GM19238 (cell line): ENCODE measurements at regions not wholly inside any gene's neighbourhood (a gene's known extent, or its start where the extent isn't known, plus 50 kb on each side); places are given as distances from the start of the nearest gene placed in this dataset.
"Not testable (repeated sequence)": the region's sequence is repeated elsewhere in the genome, so short reads cannot be mapped to it uniquely, and the experiment has no call there.

Experiments
- DNase-seq: peaks from one replicate; pipeline ENCODE4 v3.0.0; 2011; ENCODE audit warnings: low spot score; ENCODE audit not compliant: insufficient read length

GRCh38 chr15:31217566-31218270 lies 108.9 kb upstream of the KLF13 start:
- DNase-seq = no peak

DNA sequence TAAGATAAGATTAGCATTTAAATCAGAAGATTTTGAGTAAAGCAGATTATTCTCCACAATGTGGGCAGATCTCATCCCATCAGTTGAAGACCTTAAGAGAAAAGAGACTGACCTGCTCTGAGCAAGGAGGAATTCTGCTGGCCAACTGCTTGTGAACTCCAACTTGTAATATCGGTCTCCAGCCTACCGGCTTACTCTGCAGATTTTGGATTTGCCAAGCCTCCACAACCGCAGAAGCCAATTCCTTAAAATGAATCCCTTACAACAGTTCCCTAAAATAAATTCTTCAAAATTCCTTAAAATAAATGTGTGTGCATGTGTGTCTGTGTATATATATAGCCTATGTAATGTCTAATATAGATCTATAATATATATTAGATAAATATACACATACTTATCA lies 107.4 kb upstream of the KLF13 start:
- DNase-seq = no peak

DNA sequence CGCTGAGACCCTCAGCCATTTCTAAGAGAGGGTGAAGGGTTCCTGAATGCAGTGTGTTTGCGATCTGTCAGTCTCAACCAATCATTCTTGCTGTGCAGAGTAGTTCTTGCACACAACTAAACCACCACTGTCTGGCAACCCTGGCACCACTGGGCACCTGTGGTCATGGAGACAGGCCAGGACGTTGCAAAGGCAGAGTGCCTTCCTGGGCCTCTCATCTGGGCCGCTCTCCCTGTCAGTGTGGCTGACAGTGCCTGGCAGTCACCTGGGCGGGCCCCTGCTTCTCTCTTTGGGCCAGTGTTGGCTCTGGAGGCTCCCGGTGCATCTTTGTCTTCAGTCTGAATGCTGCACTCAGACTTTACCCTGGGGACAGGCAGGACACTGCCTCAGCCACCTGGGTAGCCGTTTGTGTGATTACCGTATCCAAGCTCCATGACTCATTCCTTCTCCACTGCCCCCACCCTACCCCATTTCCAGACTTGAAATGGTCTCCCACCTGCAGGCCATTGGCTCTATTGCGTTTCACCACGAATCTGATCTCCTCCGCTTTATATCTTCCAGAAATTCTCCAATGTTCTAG lies 104.6 kb upstream of the KLF13 start:
- no peak for DNase-seq

DNA sequence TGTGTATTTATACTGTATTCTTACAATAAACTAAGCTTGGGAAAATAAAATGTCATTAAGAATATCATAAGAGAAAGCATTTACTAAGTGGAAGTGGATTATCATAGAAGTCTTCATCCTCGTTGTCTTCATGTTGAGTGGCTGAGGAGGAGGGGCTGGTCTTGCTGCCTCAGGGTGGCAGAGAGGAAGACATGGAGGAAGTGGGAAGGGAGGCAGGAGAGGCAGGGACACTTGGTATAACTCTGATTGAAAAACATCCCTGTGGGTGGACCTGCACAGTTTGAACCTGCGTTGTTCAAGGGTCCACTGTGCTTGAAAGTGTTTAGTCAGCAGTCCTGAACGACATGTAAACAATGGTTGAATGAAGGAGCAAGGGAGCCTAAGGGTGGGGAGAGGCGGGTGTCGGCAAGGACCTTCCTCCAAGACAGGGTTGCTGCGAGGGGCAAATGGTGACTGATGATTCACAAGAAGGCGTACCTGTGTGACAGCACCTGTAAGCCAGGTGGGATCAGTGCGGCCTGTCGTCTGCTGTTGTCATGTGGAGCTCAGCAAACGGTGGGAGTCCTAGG lies 103.8 kb upstream of the KLF13 start:
- DNase-seq = no peak

DNA sequence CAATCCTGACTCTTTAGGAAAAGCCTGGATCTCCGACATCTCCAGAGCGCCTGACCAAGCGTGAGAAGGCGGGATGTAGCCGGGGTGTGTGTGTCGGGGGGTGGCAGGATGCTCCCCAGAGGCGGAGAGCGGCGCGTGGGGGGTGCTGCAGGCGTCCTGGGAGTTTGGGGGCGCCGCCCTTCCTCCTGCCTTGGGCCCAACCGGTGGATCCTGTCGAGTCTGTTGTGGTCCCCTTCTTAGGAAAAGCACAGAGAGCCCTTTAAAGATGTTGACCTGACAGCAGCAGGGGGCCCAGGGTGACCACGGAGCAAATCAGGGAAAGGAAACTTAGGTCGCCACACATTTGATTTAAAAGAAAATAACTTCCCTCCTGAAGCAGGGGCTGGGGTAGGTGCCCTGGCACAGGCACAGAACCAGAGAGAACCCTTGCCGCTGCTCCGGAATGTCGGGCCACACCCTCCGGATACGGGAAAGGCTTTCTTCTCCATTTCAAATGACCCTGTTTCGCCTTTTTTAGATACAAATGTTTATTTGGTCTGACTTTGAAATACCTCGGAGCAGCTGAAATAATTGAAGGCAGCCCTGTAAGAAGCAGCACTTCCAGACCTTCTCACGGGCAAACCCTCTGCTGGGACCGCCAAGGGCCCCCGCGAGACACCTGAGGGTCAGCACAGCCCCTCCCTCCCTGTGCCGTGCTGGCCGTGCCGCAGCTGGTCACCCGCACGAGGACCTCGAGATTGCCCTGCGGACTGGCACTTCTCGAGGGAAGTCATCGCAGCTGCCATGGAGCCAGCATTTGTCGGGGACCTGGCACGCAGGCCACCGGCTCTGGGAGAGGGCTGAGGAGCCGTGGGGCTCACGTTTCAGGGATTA lies 102.9 kb upstream of the KLF13 start:
- no peak for DNase-seq

DNA sequence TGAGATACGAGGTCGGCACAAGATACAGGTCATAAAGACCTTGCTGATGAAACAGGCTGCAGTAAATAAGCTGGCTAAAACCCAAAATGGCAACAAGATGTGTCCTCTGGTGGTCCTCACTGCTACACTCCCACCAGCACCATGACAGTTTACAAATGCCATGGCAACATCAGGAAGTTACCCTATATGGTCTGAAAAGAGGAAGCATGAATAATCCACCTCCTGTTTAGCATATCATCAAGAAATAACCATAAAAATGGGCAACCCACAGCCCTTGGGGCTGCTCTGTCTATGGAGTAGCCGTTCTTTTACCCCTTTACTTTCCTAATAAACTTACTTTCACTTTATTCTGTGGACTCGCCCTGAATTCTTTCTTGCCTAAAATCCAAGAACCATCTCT lies 102.0 kb upstream of the KLF13 start:
- not testable (repeated sequence) for DNase-seq

DNA sequence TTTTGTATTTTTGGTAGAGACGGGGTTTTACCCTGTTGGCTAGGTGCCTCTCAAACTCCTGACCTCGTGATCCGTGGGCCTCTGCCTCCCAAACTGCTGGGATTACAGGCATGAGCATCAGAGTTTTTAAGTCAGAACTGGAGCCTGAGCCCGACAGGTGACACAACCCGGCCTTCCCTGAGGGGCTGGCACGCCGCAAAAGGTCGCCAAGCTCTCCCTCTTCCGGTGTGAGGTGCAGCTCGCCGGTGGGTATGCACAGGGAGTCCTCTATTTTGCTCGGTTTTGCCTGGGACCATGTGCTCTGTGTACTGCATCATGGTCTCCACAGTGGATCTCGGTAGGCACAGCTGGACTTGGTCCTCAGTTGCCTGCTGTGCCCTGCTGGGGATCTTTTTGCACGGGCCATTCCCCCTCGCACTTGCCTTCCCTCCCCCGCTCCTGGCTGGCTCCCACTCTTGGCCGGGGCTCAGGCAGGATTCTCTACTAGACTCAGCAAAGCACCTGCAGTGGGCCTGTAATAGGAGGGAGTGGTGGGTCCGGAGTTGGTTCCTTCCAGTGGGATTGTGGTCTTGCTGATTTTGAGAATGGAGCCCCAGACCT lies 101.2 kb upstream of the KLF13 start:
- no peak for DNase-seq

DNA sequence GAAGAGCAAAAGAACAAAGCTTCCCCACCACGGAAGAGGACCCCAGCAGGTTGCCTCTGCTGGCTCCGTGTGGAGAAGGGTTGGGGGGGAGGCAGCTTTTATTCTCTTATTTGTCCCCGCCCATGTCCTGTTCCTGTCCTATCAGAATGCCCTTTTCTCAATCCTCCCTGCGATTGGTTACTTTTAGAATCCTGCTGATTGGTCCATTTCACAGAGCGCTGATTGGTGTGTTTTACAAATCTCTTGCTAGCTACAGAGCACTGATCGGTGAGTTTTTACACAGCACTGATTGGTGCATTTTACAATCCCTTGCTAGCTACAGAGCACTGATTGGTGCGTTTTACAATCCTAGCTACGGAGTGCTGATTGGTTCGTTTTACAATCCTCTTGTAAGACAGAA lies 100.6 kb upstream of the KLF13 start:
- DNase-seq = no peak

DNA sequence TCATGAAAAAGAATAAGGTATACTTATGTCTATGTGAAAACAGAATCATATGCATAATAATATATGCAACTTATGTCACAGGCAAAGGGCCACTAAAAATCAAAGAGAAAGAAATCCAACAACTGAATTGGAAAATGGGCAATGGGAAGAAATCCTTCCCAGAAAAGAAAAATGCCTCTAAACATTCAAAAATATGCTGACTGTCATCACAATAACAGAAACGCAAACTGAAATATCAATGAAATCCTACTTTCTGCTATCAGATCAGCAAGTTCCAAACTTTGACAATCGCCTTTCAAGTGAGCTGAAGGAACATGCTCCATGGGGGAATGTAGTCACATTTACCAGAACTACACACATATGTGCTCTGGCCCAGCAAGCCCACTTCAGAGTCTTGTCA lies 99.4 kb upstream of the KLF13 start:
- no peak for DNase-seq

GRCh38 chr15:31228011-31228484 lies 98.6 kb upstream of the KLF13 start:
- DNase-seq = no peak

DNA sequence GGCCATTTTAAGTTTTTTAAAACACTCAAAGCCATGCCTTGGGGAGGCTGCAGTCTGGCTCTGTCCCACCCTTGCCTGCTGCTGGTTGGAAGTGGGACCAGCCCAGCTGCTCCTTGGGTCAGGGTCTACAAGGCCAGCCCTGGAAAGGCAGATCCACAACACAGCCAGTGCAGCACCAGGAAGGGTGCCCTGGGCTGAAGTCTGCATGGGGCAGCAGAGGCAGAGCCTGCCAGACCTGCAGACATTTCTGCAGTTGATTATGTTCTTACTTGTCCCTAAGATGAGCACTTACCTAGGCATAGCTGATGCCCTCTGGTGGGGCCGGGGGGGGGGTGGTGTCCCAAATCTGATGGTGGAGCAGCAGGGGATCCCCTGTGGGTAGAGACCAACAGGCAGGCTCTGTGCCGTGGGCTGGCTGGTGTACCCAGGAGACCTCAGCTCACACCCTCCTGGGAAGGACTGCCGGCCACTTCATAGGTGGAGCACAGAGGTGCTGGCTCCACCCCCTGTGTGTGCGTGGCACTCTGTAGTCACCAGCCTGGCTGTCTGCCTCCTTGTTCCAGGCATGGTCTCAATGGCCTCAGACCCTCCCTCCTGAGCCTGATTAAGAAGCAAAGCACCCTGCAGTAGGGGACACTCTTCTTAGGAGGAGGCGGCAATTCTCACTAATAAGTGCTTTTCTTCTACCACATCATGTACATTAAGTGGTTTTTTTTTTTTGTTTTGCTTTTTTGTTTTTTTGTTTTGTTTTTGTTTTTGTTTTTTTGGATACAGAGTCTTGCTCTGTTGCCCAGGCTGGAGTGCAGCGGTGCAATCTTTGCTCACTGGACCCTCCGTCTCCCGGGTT lies 97.4 kb upstream of the KLF13 start:
- peak; percentile 73 for DNase-seq

DNA sequence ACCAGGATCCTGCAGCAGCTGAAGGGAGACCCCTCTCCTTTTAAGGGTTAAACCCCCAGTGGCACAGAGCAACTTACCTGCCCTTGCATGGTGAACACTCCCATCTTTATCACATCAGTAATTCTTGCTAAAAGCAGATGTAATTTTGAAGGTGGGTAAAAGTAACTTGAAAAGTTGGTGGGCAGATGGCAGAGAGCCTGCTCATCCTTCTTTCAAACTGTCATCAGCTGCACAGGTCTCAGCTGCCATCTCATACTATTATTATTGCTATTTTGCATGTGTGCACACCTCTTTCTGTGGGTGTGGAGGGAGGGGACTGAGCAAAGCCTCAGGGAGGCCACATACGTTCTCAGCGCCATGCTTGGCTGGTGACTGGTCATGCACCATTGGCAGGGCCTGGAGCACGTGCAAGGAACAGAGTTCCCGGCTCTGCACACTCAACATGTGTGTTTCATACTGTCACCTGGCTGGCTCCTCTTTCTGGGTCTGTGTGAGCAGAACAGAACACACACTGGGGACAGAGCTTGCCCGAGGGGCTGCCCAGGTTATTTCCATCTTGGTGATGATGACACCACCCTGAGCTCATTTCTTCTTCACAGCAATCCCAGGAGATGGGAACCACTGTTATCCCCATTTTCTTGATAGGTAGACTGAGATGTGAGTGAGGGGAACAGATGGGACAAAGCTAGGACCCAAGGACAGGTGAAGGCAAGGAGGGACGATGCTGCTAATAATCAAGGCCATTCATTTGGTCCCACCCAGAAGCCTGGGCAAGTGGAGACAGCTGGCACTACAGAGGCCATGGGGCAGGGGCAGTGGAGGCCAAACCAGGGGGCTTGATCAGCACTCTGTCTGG lies 95.8 kb upstream of the KLF13 start:
- peak; percentile 76 for DNase-seq

DNA sequence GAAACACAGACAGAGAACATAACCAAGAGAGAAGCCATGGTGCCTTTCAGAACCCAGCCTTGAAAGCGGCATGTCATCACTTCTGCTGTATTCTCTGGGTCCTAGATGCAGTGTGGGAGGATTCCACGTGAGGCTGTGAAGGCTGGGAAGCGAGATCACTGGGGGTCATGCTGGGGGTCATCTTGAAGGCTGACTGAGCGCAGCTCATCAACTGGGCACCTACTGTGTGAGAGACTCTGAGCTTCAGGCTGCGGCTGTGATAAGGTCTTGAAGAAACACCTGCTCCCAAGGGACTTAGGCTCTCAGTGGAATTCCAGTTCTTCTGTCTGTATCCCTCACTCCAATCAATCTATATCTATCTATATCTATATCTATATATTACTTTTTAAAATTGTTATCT lies 91.8 kb upstream of the KLF13 start:
- DNase-seq = no peak

GRCh38 chr15:31235311-31236183 lies 91.1 kb upstream of the KLF13 start:
- DNase-seq = no peak

- DNase-seq = no peak
These were observed 90.2 kb upstream of the KLF13 start for GRCh38 chr15:31236184-31237042.

DNA sequence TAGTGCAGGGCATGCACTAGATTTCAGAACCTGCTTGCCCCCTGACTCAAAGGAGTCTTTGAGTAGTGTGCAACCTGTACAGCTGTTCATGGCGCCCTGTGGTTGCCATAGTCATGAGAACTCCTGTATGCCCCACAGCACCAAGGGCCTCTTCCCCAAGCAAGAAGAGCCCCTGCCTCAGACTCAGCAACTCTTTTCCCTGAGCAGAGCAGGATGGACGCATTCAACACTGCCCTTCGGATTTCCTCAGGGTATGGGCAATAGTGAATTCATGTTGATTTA lies 89.7 kb upstream of the KLF13 start:
- DNase-seq = no peak

- no peak for DNase-seq
These were observed 87.7 kb upstream of the KLF13 start for GRCh38 chr15:31238906-31239305.

DNA sequence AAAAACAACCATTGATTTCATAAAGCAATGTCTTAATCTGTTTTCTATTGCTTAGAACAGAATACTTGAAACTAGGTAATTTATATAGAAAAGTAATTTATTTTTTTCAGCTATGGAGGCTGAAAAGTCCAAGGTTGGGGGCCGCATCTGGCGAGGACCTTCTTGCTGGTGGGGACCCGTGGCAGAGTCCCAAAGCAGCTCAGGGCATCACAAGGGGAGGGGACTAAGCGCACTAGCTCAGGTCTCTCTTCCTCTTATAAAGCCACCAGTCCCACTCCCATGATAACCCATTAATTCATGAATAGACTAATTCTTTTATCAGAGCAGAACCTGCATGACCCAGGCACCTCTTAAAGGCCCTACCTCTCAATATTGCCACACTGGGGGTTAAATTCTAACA lies 87.2 kb upstream of the KLF13 start:
- DNase-seq = no peak
